ENCODE measurements at regions not wholly inside any gene's neighbourhood (a gene's known extent, or its start where the extent isn't known, plus 50 kb on each side); places are given as distances from the start of the nearest gene placed in this dataset.
"Not testable (repeated sequence)": the region's sequence is repeated elsewhere in the genome, so short reads cannot be mapped to it uniquely, and the experiment has no call there.

DNA sequence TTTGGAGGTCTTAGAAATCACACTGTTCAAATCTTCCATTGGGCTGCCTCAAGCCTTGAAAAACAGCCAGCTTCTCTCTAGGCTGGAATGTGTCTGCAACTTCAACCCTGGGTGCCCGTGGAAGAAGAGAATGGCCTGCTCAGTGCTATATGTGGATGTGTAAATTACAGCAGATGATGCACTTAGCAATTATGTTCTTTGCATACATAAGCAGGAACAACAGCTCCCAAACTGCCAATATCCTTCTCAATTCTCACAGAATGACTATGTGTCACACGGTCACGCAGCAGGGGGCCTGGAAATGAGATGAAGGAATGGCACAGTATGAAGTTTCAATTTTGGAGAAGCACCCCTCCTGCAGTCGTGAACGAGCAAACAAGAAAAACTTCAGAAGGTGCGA is 175.2 kb upstream of the SMARCA2 start:
- DNase-seq (ENCODE audit: low read depth in 1 of 2, low spot score in 1 of 2), result no peak

DNA sequence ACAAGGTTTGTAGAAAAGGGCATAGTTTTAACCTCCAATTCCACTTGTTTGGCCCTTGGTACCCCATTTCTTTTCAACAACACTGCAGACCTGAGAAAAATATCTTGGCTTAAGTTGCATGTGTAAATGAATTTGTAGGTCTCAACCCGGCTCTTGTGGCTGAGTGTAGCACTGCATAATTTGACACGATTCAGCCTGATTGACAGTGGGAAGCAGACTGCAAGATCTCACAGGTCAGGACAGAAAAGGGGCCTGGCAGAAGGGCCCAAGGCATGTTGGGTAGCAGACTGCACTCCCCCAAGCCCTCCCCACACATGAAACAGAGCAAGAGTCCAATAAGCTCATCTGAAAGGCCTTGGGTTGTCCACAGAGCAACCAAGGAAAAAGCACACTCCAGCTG is 169.7 kb upstream of the SMARCA2 start:
- DNase-seq (ENCODE audit: low read depth in 1 of 2, low spot score in 1 of 2), result no peak

DNA sequence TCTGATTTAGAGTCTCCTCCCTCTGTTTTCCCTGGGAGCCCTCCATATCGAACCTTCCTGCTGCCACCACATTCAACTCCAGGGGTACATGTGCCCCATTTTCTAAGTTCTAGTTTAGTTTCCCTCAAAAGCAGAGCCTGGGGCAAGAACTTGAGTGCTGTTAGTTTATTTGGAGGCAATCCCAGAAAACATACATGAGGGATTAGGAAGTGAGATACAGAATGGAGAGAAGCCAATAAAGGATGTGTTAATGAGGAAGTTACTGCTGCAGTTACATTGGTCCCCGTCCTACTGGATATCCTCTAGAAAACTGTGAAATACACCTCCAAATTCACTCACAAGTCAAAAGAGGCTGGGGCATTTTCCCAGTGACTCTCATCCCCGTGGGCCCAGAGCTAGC is 159.4 kb upstream of the SMARCA2 start:
- no peak for DNase-seq (ENCODE audit: low read depth in 1 of 2, low spot score in 1 of 2)

DNA sequence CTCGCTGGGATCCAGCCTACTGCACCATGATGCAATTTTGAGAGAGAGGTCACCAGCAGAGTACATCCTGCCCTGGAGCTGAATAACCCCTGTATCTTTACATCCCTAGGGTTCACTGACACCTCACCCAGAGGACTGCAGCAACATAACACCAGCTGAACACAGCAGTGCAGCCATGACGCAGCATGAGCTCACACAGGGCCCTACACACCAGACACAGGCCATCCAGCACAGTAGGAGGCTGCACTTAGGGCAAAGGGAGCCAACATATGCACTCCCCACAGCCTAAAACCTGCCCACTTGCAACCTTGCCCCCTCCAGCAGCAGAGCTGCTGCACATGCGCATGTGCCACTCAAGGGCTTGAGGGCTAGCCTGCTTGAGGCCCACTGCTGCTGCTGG is 157.3 kb upstream of the SMARCA2 start:
- DNase-seq (ENCODE audit: low read depth in 1 of 2, low spot score in 1 of 2), result no peak

DNA sequence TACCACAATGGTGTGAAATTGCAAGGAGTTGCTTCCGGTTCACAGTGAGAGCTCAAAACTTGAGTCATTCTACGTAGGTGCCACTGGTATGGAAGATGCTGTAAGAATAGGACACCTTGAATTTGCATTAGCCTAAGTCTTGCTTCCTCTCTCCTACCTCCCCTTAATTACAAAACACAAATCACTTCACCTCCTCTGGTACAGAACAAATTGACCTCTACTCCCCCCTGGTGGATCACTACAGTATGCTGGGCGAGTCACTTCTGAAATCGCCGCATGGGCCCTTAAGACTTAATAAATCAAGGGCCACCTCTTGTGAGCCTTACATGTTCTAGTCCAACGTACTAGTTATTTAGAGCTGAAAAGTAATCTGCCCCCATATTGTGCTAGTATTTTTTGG is 145.3 kb upstream of the SMARCA2 start:
- DNase-seq (ENCODE audit: low read depth in 1 of 2, low spot score in 1 of 2), result peak in 1 of 2 donors; percentile 25

DNA sequence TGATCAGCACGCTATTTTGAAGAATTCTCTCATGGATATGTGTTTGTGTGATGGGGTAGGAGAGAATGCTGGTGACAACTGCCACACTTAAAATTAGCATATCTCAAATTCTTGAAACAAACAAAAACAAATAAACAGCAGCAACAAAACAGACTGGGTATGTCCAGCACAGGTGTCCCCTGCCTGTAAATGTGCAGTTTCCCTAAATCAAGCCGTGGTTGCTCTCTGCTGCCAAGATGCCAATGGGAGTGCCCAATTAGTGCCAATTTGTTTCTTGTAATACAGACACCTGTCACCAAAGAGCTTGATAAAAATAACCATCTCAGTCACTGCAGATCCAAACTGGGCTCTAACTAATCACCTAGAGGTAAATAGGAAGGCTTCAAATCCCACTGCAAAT is 144.2 kb upstream of the SMARCA2 start:
- no peak for DNase-seq (ENCODE audit: low read depth in 1 of 2, low spot score in 1 of 2)

DNA sequence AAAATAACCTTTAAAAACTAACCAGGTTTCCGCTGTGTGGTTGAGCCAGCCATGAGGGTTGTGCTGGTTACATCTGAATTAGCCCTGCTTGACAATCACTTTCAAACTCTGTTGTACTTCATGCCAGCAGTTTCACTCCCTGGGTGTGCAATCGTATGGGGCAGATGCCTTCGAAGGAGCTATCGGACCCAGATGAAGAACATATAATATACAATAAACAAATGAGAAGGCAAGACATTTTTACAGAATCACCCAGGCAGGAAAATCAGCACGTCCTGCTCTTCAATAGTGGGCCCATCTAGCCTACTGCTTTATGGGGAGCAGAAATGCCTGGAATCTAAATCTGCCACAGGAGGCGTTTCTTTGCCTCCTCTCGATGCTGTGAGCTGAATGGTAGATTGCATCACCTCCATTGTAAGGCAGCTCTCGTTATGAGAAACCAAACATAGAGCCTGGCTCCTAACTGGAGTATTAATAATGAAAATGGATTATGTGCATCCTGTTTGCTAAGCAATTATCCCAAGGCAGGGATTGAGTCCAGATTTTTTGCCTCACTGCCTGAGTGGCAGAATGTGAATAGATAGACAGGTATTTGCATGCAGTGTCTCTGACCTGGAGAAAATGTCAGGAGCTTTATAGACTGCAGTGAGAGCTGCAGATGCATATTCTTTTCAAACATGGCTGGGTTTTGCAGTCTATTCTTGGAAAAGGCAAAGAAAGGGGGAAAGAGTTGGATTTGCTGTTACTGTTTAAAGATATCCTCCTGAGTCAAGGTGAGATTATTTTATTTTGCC is 143.3 kb upstream of the SMARCA2 start:
- no peak for DNase-seq (ENCODE audit: low read depth in 1 of 2, low spot score in 1 of 2)

DNA sequence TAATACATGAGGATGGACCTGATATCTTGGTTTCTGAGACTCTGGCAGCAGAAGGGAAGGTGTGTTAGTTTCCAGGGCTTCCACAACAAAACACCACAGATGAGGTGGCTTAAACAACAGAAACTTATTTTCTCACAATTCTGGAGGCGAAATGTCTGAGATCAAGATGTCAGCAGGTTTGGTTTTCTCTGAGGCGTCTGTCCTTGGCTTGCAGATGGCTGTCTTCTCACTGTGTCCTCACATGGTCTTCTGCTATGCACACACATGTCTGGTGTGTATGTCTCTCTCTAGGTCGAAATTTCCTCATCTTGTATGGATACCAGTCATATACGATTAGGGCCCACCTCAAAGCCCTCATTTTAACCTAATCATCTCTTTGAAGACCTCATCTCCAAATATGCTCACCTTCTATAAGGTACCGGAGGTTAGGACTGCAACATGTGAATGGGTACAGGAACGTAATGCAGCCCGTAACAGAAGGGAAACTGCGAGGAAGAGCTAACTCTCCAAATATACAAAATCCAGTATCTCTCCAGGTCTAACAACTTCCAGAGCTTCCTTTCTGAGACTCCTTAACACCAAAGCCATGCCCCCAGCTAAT is 139.8 kb upstream of the SMARCA2 start:
- no peak for DNase-seq (ENCODE audit: low read depth in 1 of 2, low spot score in 1 of 2)

DNA sequence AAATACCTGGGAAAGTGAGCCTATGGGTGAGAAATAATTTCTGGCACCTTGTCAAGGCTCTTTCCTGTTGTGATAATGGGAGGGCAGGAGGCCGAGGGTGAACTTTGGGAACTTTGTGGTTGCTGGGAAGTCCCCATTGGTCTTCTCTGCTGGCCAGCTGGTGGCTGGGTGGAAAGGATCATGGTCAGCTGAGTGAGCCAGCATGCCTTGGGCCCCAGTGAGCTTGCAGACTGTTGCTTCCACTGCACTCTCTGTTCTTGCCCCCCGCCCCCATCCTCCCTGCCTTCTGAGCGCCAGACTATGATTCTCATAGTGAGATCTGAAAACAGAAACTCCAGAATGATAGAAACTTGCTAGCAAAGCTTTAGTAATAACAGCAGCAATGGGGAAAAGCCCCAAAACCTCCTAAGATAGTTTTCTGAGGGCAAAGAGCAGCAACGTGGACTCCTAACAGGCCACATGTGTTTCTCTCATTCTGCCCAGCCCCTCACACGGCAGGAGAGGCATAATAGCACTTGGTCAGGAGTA is 139.2 kb upstream of the SMARCA2 start:
- DNase-seq (ENCODE audit: low read depth in 1 of 2, low spot score in 1 of 2), result peak; percentile 57 to 68

DNA sequence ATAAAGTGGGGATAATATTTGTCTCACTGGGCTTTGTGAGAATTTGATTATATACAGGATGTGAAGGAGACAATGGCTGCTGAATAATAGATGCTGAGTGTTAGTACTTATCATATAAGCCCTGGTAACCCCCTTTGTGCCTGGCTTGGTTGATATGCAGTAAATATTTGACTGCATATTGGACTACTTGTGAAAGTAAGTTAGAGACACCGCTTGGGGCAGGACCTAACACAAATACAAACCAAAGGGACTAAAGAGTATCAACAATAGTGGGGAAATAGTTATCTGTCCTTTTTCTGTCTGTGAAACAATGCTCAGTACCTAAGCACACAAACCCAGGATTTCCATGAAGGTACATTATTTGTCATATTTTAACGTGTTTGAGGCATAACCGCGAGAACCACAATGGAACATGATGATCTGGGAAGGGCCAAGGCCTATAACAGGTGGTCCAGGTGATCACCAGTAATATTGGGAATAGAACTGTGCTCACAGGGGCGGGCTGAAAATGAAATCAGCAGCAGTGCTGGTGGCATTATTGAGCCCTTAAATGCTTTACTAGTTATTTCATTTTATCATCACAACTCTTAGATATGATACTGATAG is 138.2 kb upstream of the SMARCA2 start:
- DNase-seq (ENCODE audit: low read depth in 1 of 2, low spot score in 1 of 2), result peak in 1 of 2 donors; percentile 7

DNA sequence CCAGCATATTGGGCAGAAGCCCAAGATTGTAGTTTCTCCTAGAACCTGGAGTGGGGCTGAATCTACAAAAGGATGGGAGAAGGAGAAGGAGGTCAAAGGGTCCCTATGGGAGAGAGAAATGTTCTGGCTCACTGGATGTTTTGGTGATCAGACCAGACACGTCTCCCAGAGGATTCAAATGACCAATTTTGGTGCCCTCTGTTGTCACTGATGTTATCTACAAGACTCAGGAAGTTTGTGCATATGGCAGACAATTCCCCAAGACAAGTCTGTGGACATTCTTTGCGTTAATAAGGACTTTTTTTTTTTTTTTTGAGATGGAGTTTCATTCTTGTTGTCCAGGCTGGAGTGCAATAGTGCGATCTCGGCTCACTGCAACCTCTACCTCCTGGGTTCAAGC is 137.2 kb upstream of the SMARCA2 start:
- DNase-seq (ENCODE audit: low read depth in 1 of 2, low spot score in 1 of 2), result no peak

DNA sequence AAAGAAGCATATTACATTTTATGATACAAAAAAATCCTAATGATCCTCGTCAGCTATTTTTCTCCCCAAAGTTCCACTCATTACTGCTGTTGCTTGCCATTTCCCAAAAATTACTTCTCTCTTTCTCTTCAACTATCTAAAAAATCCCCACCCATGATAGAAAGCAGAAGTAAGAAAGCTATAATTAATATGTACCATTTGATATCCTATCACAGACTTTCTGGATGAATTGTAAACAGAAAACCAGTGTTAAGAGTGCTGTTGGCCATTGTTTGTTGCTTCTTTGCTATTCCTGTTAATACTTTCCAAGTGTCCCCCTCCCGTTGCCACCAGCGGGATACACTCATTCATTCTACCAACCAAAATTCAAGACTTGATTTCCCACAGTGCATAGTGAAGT is 136.3 kb upstream of the SMARCA2 start:
- DNase-seq (ENCODE audit: low read depth in 1 of 2, low spot score in 1 of 2), result no peak

DNA sequence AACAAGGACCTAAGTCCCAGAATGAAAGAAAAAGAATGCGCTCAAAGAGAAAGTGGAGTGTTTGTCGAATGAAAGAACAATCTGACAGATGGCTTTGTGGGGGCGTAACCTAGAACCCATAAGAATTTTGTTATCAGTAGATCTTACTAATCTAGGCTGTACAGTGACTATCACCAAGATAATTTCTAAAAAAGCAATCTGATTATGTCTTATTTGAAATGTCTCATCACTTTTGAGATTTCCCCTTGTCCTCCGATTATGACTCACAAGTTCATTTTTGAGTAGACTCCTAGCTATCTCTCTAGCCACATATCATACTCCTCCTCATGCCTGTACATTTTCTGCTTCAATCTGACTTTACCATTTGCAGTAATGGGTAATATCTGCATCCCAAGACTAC is 135.6 kb upstream of the SMARCA2 start:
- peak in 1 of 2 donors; percentile 17 for DNase-seq (ENCODE audit: low read depth in 1 of 2, low spot score in 1 of 2)

DNA sequence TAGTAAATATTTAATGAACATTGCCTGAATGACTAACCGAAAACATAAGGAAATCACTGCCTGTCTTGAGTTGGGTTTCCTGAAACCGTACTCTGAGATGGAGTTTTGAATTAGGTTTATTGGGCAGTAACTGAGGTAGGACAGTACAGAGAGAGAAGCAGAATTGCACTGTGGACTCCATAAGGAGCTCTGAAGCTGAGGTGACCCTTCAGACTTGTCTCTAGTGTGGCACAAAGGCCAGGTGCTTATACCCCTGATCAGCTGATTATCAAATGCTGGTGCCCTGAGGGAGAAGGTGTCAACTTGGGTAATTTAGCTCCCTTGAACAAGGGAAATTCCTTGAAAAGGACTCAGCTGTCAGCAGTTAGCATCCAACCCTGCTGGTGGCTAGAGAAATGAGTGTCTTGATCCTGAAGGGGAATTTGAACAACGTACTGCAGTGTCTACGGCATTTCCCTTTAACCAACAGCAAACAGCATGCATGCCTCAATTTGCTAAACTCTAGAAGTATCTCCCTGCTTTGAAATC is 135.0 kb upstream of the SMARCA2 start:
- DNase-seq (ENCODE audit: low read depth in 1 of 2, low spot score in 1 of 2), result no peak

DNA sequence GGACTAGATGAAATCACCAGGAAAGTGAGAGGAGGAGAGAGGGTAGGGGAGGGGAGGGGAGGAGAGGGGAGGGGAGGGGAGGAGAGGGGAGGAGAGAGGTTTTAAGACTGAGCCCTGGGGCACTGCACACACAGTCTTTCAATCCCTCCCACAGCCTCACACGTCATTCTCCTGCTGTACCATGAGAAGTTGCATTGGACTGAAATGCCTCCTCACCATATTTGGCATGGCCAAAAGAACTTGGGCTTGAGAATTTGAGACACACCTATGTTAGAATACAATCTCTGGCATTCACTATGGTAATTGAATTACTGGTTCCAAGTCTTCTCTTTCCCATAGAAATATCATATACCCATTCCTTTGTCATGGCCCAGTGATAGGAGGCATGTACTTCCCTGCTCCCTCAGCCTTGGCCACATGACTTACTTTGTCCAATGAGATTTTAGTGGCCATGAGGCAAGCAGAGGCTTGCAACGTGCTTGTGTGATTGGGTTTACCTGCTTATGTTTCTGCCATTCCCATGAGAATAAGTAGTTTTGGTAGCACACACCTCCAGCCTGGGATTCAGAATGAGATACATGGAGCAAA is 133.3 kb upstream of the SMARCA2 start:
- no peak for DNase-seq (ENCODE audit: low read depth in 1 of 2, low spot score in 1 of 2)

DNA sequence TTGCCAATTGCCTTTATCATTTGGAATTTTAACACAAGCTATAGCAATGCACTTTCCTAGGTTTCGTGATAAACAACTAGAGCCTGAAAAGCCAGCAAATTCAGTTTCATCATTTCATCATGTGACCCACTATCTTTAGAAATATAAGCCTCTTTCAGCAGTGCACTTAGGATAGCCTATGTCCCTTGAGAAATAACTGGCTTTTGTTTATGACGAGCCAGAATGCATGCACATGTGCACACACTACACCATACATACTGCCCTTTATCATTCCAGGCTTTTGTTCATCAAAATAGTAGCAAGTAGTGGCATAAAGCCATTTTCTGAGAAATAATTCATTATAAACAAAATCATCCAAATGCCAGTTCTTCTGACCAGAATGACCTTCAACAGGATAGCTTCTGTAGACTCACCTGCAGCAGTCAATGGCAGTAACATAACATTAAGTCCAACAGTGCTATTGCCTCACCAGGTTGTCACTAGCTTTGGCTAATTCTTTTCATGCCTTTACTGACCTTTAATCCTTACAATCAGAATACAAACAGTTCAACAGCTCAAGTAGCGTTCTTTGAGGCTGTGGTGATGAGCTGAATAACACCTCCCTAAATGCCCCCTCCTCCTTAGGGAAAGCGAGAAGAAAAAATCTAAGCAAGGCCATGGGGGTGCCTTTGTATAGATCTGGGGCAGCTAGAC is 132.3 kb upstream of the SMARCA2 start:
- no peak for DNase-seq (ENCODE audit: low read depth in 1 of 2, low spot score in 1 of 2)

DNA sequence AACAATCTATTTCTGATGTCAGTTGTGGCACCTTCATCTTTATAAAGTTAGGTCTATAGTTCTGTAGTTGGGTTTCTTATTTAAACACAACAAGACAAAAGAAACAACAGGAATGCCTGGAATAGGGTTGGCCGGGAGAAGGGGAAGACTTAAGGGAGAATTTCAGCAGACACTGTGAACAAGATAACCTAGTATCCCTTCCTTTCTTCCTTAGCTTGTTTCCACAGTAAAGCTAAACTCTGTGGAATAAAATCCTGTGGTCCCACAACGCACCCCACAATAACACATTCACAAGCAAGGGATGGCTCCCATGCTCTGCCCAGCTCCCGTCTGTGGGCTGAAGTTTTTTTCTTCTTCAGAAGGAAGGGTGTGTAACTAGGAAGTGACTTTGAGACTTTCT is 124.9 kb upstream of the SMARCA2 start:
- no peak for DNase-seq (ENCODE audit: low read depth in 1 of 2, low spot score in 1 of 2)

DNA sequence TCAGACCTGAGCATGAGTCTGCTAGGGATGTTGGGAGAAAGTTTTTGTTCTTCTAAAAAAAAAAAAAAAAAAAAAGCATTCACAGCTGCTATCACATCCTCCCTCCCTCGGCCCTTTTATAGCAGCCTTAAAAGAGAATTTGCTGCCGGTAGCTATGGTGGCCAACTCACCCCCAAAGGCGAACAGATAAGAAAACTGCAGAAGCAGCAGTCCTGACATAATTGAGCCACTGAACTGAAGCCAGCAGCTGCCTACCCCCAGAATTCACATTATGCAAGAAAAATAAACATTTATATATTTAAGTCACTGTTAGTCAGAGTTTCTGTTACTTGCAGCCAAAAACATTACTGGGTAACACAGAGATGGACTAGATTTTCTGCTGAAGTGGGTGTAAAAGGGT is 124.3 kb upstream of the SMARCA2 start:
- DNase-seq (ENCODE audit: low read depth in 1 of 2, low spot score in 1 of 2), result no peak

DNA sequence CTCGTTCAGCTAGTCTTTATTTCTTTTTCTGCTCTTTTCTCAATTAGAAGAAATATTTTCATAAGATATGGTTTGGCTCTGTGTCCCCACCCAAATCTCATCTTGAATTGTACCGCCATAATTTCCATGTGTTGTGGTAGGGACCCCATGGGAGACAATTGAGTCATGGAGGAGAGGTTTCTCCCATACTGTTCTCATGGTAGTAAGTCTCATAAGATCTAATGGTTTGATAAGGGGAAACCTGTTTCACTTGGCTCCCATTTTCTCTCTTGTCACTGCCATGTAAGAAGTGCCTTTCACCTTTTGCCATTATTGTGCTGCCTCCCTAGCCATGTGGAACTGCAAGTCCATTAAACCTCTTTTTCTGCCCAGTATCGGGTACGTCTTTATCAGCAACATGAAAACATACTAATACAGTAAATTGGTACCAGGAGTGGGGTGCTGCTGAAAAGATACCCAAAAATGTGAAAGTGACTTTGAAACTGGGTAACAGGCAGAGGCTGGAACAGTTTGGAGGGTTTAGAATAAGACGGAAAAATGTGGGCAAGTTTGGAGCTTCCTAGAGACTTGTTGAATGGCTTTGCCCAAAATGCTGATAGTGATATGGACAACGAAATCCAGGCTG is 112.0 kb upstream of the SMARCA2 start:
- not testable (repeated sequence) for DNase-seq (ENCODE audit: low read depth in 1 of 2, low spot score in 1 of 2)

DNA sequence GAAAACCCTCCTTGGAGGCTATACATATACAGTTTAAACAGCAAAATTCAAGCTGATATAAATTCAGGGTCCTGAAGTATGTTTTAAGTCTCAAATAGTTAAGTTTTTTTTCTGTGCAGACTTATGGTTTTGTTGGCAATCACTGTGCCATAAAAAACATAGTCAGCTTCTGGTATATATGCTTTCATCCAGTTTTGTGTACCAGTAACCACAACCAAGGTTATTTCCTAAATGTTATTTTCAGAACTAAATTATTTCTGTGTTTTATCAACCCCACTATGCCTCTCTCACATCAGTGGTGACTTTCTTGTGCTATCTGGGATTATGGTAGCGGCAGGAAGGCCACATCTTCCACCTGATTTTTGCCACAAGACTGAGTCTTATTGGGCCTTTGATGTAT is 107.7 kb upstream of the SMARCA2 start:
- DNase-seq (ENCODE audit: low read depth in 1 of 2, low spot score in 1 of 2), result no peak

DNA sequence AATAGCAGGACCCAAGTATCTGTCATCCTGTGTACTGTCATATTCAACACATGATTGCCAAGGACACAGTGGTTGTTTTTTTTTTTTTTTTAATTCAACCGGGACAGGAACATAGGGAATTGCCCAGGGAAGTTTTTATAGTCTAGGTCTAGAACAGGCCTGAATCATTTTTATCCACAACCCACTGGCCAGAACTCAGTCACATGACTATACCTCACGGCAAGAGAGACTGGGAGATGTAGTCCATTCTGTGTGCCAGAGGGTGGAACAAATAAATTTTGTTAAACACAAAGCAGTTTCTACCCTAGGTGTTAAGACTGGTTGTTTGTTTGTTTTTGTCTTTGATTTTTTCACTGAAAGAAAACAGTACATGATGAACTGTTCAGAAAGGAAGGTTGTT is 105.8 kb upstream of the SMARCA2 start:
- DNase-seq (ENCODE audit: low read depth in 1 of 2, low spot score in 1 of 2), result no peak

All from activated CD4-positive, alpha-beta T cell treated with anti-CD3 and anti-CD28 coated beads, Interleukin-2, amount 50 U/mL, for 24 hours (primary cell).